GM12878 (cell line): ENCODE measurements at regions not wholly inside any gene's neighbourhood (a gene's known extent, or its start where the extent isn't known, plus 50 kb on each side); places are given as distances from the start of the nearest gene placed in this dataset.

ENCODE experiments used
- ATAC-seq: fragments of 200-7000 bp; cut with Tn5 transposase; 3 replicates; pipeline ENCODE4 v1.9.1; 2020; ENCODE audit warnings: mild to moderate bottlenecking, moderate library complexity
- BruUV-seq: library from RNA; stranded (reverse); fragments of 400-500 nt; replicated peaks from 2 replicates; lab custom pipeline; 2021; lab: Mats Ljungman, UMichigan
- CTCF ChIA-PET: fragments of 300-600 bp; sonication (Branson Sonifier 250); formaldehyde crosslinking; extraction: SDS; loops from one replicate; lab custom pipeline; 2021; ENCODE audit warnings: inconsistent platforms; lab: Yijun Ruan, JAX
- POLR2A ChIA-PET: fragments of 350-600 bp; formaldehyde crosslinking; extraction: SDS; loops from one replicate; lab custom pipeline; 2021; ENCODE audit warnings: inconsistent platforms; lab: Charles Lee
- RAD21 ChIA-PET: fragments of 300-600 bp; sonication (Branson Sonifier 250); formaldehyde crosslinking; loops from one replicate; lab custom pipeline; 2023; ENCODE audit warnings: antibody characterized with exemption; ENCODE audit not compliant: unreplicated experiment; lab: Charles Lee
- SMC1A ChIA-PET: fragments of 300-600 bp; sonication (Branson Sonifier 250); formaldehyde crosslinking; loops from one replicate; lab custom pipeline; 2023; ENCODE audit not compliant: unreplicated experiment, uncharacterized antibody; lab: Charles Lee
- DNase-seq: peaks from one replicate; pipeline ENCODE4 v3.0.0-alpha.2; 2011; ENCODE audit warnings: low read depth, low spot score
- FAIRE-seq: peaks from 3 replicates; lab custom pipeline; 2011; peaks lifted over from hg19 to GRCh38; lab: Jason Lieb, UNC
- H2AFZ ChIP-seq: 2 replicates; pipeline ENCODE4 v1.6.0; 2011; ENCODE audit warnings: low read depth, low read length, control low read depth; ENCODE audit not compliant: control insufficient read depth
- H3K27ac ChIP-seq: 2 replicates; pipeline ENCODE4 v1.5.1; 2011; ENCODE audit warnings: control low read depth; ENCODE audit not compliant: control insufficient read depth, insufficient read depth
- H3K27me3 ChIP-seq, 2 experiments: replicated peaks in 1 of 2; 2 replicates each; pipeline versions ENCODE4 v1.6.0 to v1.6.1; 2011; ENCODE audit warnings: low read length in 1 of 2; ENCODE audit not compliant: control insufficient read depth in 2 of 2, insufficient read depth in 2 of 2
- H3K36me3 ChIP-seq, 2 experiments: 2 replicates each; pipeline ENCODE4 v1.5.1; 2011; ENCODE audit warnings: low read length in 1 of 2; ENCODE audit not compliant: control insufficient read depth in 2 of 2, insufficient read depth in 2 of 2
- H3K4me1 ChIP-seq: 2 replicates; pipeline ENCODE4 v1.6.1; 2011; ENCODE audit warnings: mild to moderate bottlenecking, low read length, moderate library complexity, mixed read lengths; ENCODE audit not compliant: control insufficient read depth, insufficient read depth
- H3K4me2 ChIP-seq: 2 replicates; pipeline ENCODE4 v1.6.0; 2011; ENCODE audit warnings: control low read depth; ENCODE audit not compliant: control insufficient read depth, insufficient read depth
- H3K4me3 ChIP-seq: fragments of 200-600 bp; sonication (generic); 2 replicates; pipeline ENCODE4 v1.5.1; 2016
- H3K79me2 ChIP-seq: 2 replicates; pipeline ENCODE4 v1.6.0; 2011; ENCODE audit warnings: low read length; ENCODE audit not compliant: control insufficient read depth, insufficient read depth
- H3K9ac ChIP-seq: 2 replicates; pipeline ENCODE4 v1.8.0; 2011; ENCODE audit warnings: low read length, control low read depth, mixed read lengths; ENCODE audit not compliant: control insufficient read depth, insufficient read depth
- H3K9me3 ChIP-seq: replicated peaks from 3 replicates; pipeline ENCODE4 v1.5.1; 2011; ENCODE audit warnings: mild to moderate bottlenecking, low read length; ENCODE audit not compliant: control insufficient read depth, insufficient read depth
- H4K20me1 ChIP-seq: 2 replicates; pipeline ENCODE4 v1.6.0; 2011; ENCODE audit not compliant: control insufficient read depth, insufficient read depth
- ATF3 ChIP-seq: IDR thresholded peaks from 2 replicates; pipeline ENCODE4 v1.6.1; 2011; ENCODE audit warnings: low read depth, mild to moderate bottlenecking, low read length, moderate library complexity, borderline replicate concordance; ENCODE audit errors: extremely low read depth
- BACH1 ChIP-seq: fragments of 450-650 bp; IDR thresholded peaks from 2 replicates; pipeline ENCODE4 v1.6.1; 2017; ENCODE audit warnings: mild to moderate bottlenecking, borderline replicate concordance
- CHD4 ChIP-seq: fragments of 200-600 bp; sonication (generic); IDR thresholded peaks from 2 replicates; pipeline ENCODE4 v1.6.1; 2016; ENCODE audit warnings: mild to moderate bottlenecking
- HDAC2 ChIP-seq: fragments of 200-600 bp; sonication (generic); IDR thresholded peaks from 2 replicates; pipeline ENCODE4 v1.6.1; 2017
- HSF1 ChIP-seq: fragments of 150-350 bp; IDR thresholded peaks from 2 replicates; pipeline ENCODE4 v1.6.1; 2014; ENCODE audit warnings: mild to moderate bottlenecking, low read depth, low read length
- KLF5 ChIP-seq: fragments of 450-650 bp; IDR thresholded peaks from 2 replicates; pipeline ENCODE4 v1.6.1; 2014; ENCODE audit warnings: mild to moderate bottlenecking; ENCODE audit not compliant: partially characterized antibody
- MAX ChIP-seq: IDR thresholded peaks from 2 replicates; pipeline ENCODE4 v1.6.1; 2012; ENCODE audit warnings: low read depth, low read length, improper control_type of control experiment
- MEF2A ChIP-seq: IDR thresholded peaks from 2 replicates; pipeline ENCODE4 v1.6.1; 2011; ENCODE audit warnings: low read depth, mild to moderate bottlenecking, low read length, moderate library complexity; ENCODE audit not compliant: insufficient read depth
- MXI1 ChIP-seq: fragments of 150-350 bp; IDR thresholded peaks from 2 replicates; pipeline ENCODE4 v1.6.1; 2011; ENCODE audit warnings: low read depth, mild to moderate bottlenecking, inconsistent platforms, low read length, improper control_type of control experiment
- NFIC ChIP-seq: IDR thresholded peaks from 2 replicates; pipeline ENCODE4 v1.6.1; 2012; ENCODE audit warnings: low read depth, mild to moderate bottlenecking, inconsistent platforms, low read length, moderate library complexity
- NFXL1 ChIP-seq: fragments of 450-650 bp; IDR thresholded peaks from 2 replicates; pipeline ENCODE4 v1.6.1; 2017; ENCODE audit warnings: antibody characterized with exemption, mild to moderate bottlenecking, borderline replicate concordance
- PAX8 ChIP-seq: fragments of 450-650 bp; IDR thresholded peaks from 2 replicates; pipeline ENCODE4 v1.6.1; 2017; ENCODE audit warnings: mild to moderate bottlenecking, moderate library complexity
- POLR2A ChIP-seq: IDR thresholded peaks from 2 replicates; pipeline ENCODE4 v1.6.1; 2011; ENCODE audit warnings: low read depth, mild to moderate bottlenecking, low read length
- RAD21 ChIP-seq: IDR thresholded peaks from 2 replicates; pipeline ENCODE4 v1.6.1; 2011; ENCODE audit warnings: mild to moderate bottlenecking, low read depth, low read length, moderate library complexity; ENCODE audit not compliant: insufficient read depth
- RFX5 ChIP-seq: IDR thresholded peaks from 2 replicates; pipeline ENCODE4 v1.6.1; 2011; ENCODE audit warnings: low read depth, low read length, improper control_type of control experiment
- SUZ12 ChIP-seq: fragments of 200-600 bp; sonication (generic); IDR thresholded peaks from one replicate; pipeline ENCODE4 v1.6.1; 2018; ENCODE audit warnings: antibody characterized with exemption, mild to moderate bottlenecking; ENCODE audit not compliant: unreplicated experiment
- TAF1 ChIP-seq: IDR thresholded peaks from 2 replicates; pipeline ENCODE4 v1.6.1; 2011; ENCODE audit warnings: mild to moderate bottlenecking, low read depth, low read length, borderline replicate concordance
- ZNF217 ChIP-seq: fragments of 450-650 bp; IDR thresholded peaks from 2 replicates; pipeline ENCODE4 v1.6.1; 2017; ENCODE audit warnings: antibody characterized with exemption, mild to moderate bottlenecking
- WGBS: methylation state at CpG from one replicate; pipeline ENCODE4 v1.1.6; 2016; ENCODE audit warnings: low lambda C conversion rate; ENCODE audit not compliant: insufficient replicate concordance, insufficient coverage; ENCODE audit errors: missing lambda C conversion rate; 5-methylcytosine and 5-hydroxymethylcytosine counted together
- in situ Hi-C: fragments of 300-500 bp; cut with MboI; formaldehyde crosslinking; loops from 9 replicates; pipeline ENCODE4 v1.14.3; 2018; ENCODE audit warnings: mixed read lengths
- intact Hi-C: fragments of 100-400 bp; cut with micrococcal nuclease; formaldehyde crosslinking; loops from one replicate; pipeline ENCODE4 v1.14.2; 2022; ENCODE audit not compliant: unreplicated experiment
- TF ChIP-seq, protein P1 (sequence below): IDR thresholded peaks from 2 replicates; pipeline ENCODE4 v1.6.1; 2012; ENCODE audit warnings: low read length, inconsistent platforms
- TF ChIP-seq, protein P2 (sequence below): fragments of 450-650 bp; formaldehyde crosslinking; IDR thresholded peaks from 2 replicates; pipeline ENCODE4 v1.5.0; 2022; ENCODE audit warnings: mild to moderate bottlenecking, missing genetic modification characterization

DNA sequence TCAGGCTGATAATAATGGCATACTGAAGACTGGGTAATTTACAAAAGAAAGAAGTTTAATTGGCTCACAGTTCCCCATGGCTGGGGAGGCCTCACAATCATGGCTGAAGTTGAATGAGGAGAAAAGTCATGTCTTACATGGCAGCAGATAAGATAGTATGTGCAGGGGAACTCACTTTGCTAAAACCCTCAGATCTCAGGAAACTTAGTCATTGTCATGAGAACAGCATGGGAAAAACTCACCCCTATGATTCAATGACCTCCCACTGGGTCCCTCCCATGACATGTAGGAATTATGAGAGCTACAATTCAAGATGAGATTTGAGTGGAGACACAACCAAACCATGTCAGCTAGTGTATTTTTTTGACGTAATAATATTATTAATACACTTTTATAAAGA, 149.8 kb upstream of the BOD1L1 start:
- no peaks in the 10 kb centered on the region for H3K9me3 ChIP-seq
- TF ChIP-seq HSF1, result no peak
- no peak for TF ChIP-seq HDAC2
- no peak for TF ChIP-seq NFXL1
- no peak for TF ChIP-seq CHD4
- no peak for TF ChIP-seq MXI1
- no peak for TF ChIP-seq NFIC
- TF ChIP-seq, protein P1, sequence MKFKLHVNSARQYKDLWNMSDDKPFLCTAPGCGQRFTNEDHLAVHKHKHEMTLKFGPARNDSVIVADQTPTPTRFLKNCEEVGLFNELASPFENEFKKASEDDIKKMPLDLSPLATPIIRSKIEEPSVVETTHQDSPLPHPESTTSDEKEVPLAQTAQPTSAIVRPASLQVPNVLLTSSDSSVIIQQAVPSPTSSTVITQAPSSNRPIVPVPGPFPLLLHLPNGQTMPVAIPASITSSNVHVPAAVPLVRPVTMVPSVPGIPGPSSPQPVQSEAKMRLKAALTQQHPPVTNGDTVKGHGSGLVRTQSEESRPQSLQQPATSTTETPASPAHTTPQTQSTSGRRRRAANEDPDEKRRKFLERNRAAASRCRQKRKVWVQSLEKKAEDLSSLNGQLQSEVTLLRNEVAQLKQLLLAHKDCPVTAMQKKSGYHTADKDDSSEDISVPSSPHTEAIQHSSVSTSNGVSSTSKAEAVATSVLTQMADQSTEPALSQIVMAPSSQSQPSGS, result no peak
- no peak for TF ChIP-seq ATF3
- TF ChIP-seq, protein P2, sequence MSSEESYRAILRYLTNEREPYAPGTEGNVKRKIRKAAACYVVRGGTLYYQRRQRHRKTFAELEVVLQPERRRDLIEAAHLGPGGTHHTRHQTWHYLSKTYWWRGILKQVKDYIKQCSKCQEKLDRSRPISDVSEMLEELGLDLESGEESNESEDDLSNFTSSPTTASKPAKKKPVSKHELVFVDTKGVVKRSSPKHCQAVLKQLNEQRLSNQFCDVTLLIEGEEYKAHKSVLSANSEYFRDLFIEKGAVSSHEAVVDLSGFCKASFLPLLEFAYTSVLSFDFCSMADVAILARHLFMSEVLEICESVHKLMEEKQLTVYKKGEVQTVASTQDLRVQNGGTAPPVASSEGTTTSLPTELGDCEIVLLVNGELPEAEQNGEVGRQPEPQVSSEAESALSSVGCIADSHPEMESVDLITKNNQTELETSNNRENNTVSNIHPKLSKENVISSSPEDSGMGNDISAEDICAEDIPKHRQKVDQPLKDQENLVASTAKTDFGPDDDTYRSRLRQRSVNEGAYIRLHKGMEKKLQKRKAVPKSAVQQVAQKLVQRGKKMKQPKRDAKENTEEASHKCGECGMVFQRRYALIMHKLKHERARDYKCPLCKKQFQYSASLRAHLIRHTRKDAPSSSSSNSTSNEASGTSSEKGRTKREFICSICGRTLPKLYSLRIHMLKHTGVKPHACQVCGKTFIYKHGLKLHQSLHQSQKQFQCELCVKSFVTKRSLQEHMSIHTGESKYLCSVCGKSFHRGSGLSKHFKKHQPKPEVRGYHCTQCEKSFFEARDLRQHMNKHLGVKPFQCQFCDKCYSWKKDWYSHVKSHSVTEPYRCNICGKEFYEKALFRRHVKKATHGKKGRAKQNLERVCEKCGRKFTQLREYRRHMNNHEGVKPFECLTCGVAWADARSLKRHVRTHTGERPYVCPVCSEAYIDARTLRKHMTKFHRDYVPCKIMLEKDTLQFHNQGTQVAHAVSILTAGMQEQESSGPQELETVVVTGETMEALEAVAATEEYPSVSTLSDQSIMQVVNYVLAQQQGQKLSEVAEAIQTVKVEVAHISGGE (CRISPR knock-in tag), result no peak
- TF ChIP-seq RFX5, result no peak
- no peak for TF ChIP-seq BACH1
- no peak for TF ChIP-seq MEF2A
- TF ChIP-seq POLR2A, result no peak
- no peak for TF ChIP-seq PAX8
- no peak for TF ChIP-seq MAX
- TF ChIP-seq RAD21, result no peak
- no peak for TF ChIP-seq TAF1
- no peak for TF ChIP-seq ZNF217
- no peak for TF ChIP-seq KLF5
- no peak for TF ChIP-seq SUZ12
- H3K9ac ChIP-seq, result no peak overlapping the region
- H3K36me3 ChIP-seq, result no peaks in the 10 kb centered on the region
- H3K4me2 ChIP-seq, result no peak overlapping the region
- FAIRE-seq (no peak), ATAC-seq (no peak), DNase-seq (no peak)
- POLR2A ChIA-PET, result no interaction called here
- CTCF ChIA-PET, result no interaction called here
- 0% methylated on average over 1 of the region's 1 CpG for WGBS
- no peak overlapping the region for H3K27ac ChIP-seq
- SMC1A ChIA-PET, result interaction anchor here (1.3 kb wide), 1 partner anchor 153 kb away, joined by 3 read pairs; no protein-coding TSS in a partner anchor
- H2AFZ ChIP-seq, result no peak overlapping the region
- intact Hi-C loops, result no loop called here
- H3K27me3 ChIP-seq, result no peaks in the 10 kb centered on the region
- H3K4me3 ChIP-seq, result no peak overlapping the region
- RAD21 ChIA-PET, result no interaction called here
- H3K4me1 ChIP-seq, result no peaks in the 10 kb centered on the region
- no peaks in the 10 kb centered on the region for H3K79me2 ChIP-seq
- BruUV-seq, result no TSS peak
- H4K20me1 ChIP-seq, result no peaks in the 10 kb centered on the region
- in situ Hi-C loops, result no loop called here
